Right lobe of liver (tissue), 6 donors: ENCODE measurements at regions not wholly inside any gene's neighbourhood (a gene's known extent, or its start where the extent isn't known, plus 50 kb on each side); places are given as distances from the start of the nearest gene placed in this dataset.

ENCODE experiments used
- ATAC-seq, 4 donors: fragments of 200-7000 bp; cut with Tn5 transposase; one replicate each; pipeline ENCODE4 v1.9.1; 2020; ENCODE audit warnings: mild to moderate bottlenecking in 4 of 4, moderate library complexity in 4 of 4
- DNase-seq, 3 donors: peaks; one replicate each; pipeline ENCODE4 v3.0.0-alpha.2; 2020
- H3K27ac ChIP-seq, 3 donors: fragments of 200-600 bp; one replicate each; pipeline ENCODE4 v1.8.0; 2022
- H3K27me3 ChIP-seq, 2 donors: fragments of 200-600 bp; one replicate each; pipeline ENCODE4 v1.8.0; 2022
- H3K36me3 ChIP-seq, 4 donors: fragments of 200-600 bp; sonication (generic) in 1 of 4; one replicate each; pipeline versions ENCODE4 v1.5.1 to v1.8.0; 2017 to 2022; ENCODE audit warnings: control low read depth in 1 of 4
- H3K4me1 ChIP-seq, 4 donors: fragments of 200-600 bp; sonication (generic) in 1 of 4; one replicate each; pipeline versions ENCODE4 v1.5.1 to v1.8.0; 2017 to 2022; ENCODE audit warnings: control low read depth in 1 of 4
- H3K4me3 ChIP-seq, 3 donors: fragments of 200-600 bp; one replicate each; pipeline ENCODE4 v1.8.0; 2022
- H3K9me3 ChIP-seq, 4 donors: fragments of 200-600 bp; sonication (generic) in 1 of 4; one replicate each; pipeline versions ENCODE4 v1.5.1 to v1.8.0; 2017 to 2022; ENCODE audit warnings: control low read depth in 1 of 4
- POLR2A ChIP-seq: fragments of 450-650 bp; IDR thresholded peaks from one replicate; pipeline ENCODE4 v1.6.1; 2017; ENCODE audit warnings: antibody characterized with exemption, mild to moderate bottlenecking
- WGBS: methylation state at CpG from one replicate; pipeline ENCODE4 v1.1.6; 2018; ENCODE audit warnings: low coverage, low lambda C conversion rate; ENCODE audit not compliant: insufficient coverage; ENCODE audit errors: missing lambda C conversion rate; 5-methylcytosine and 5-hydroxymethylcytosine counted together
- intact Hi-C, 2 donors: fragments of 100-400 bp; cut with DNase I; formaldehyde crosslinking; loops; one replicate each; pipeline versions ENCODE4 v1.11.2 to v1.14.1; 2022
- TF ChIP-seq, protein P1 (sequence below), 4 donors: fragments of 200-600 bp in 3 of 4; fragments of 450-650 bp in 1 of 4; IDR thresholded peaks; one replicate each; pipeline versions ENCODE4 v1.5.1 to v1.8.0; 2016 to 2022; ENCODE audit warnings: antibody characterized with exemption in 4 of 4, mild to moderate bottlenecking in 2 of 4
- donor health status: DM: no; HTN: yes; CAD: no.
- donor health status: DM: no; HTN: no; CAD: no.
- donor health status: DM: no; HTN: no; CAD: no.
- donor health status: DM: no; HTN: yes; CAD: no.
- donor health status: DM: no; HTN: yes; CAD: no.

DNA sequence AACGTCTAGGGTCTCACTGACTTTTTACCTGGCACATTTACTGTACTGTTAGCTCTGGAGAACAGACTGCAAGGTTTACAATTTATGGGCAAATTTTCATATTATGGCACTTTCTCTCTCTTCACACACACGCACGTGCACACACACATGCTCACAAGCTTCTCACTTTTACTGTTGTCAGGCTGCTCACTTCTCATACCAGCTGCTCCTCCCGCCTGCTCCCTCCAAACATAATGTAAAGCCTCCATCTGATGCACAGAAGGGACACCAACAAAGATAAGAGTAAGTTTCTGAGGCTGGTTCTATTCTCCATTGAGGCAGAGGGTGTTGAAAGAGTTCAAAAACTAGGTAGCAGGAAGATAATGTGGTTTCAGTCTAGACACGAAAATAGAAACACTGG is 128.9 kb upstream of the DCLK2 start:
- 36% methylated on average over 5 of the region's 5 CpGs for WGBS
- Histone ChIP-seq H3K27ac (no peak overlapping the region), H3K4me1 (no peaks in the 10 kb centered on the region), H3K4me3 (no peak overlapping the region), H3K27me3 (no peaks in the 10 kb centered on the region), H3K36me3 (no peaks in the 10 kb centered on the region), H3K9me3 (no peaks in the 10 kb centered on the region)
- ATAC-seq (no peak), DNase-seq (no peak)
- no peak for TF ChIP-seq POLR2A
- TF ChIP-seq, protein P1, sequence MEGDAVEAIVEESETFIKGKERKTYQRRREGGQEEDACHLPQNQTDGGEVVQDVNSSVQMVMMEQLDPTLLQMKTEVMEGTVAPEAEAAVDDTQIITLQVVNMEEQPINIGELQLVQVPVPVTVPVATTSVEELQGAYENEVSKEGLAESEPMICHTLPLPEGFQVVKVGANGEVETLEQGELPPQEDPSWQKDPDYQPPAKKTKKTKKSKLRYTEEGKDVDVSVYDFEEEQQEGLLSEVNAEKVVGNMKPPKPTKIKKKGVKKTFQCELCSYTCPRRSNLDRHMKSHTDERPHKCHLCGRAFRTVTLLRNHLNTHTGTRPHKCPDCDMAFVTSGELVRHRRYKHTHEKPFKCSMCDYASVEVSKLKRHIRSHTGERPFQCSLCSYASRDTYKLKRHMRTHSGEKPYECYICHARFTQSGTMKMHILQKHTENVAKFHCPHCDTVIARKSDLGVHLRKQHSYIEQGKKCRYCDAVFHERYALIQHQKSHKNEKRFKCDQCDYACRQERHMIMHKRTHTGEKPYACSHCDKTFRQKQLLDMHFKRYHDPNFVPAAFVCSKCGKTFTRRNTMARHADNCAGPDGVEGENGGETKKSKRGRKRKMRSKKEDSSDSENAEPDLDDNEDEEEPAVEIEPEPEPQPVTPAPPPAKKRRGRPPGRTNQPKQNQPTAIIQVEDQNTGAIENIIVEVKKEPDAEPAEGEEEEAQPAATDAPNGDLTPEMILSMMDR (IDR thresholded peaks at IDR 0.05): no peak
- intact Hi-C loops: no loop called here

DNA sequence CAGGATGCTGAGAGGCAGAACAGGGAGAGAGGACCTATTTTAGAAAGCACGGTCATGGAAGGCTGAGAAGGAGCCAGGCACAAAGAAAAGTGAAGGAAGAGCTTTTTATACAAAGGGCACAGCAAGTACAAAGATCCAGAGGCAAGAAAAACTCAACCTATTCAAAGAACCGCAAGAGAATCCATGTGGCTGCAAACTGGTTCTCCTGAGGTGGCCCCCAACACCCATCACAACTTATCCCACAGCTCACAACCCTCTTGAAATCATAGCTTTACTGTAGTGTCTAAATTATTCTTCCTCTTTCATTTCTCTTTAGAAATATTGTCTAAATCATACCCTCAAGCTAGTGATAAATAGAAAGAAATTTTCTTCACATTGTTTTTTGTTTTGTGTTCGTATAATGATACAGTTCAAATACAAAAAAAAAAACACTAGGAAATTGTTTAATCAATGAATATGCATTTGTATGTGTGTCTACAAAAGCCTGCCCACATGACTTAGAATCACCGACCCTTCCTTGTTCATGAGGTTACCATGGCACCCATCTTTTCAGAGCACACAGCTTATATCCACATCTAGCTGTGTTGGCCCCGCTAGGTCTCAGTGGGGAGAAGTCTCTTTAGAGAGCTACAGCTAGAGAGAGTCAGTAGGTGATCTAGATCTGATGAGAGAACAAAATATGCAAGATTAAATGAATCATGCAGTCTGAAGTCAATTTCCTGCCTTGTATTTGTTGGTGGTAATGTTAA is 126.9 kb upstream of the DCLK2 start:
- Histone ChIP-seq H3K27ac (no peak overlapping the region), H3K4me3 (no peak overlapping the region), H3K27me3 (no peaks in the 10 kb centered on the region), H3K9me3 (no peaks in the 10 kb centered on the region), H3K36me3 (no peaks in the 10 kb centered on the region), H3K4me1 (no peaks in the 10 kb centered on the region)
- intact Hi-C loops: no loop called here
- 52% methylated on average over 5 of the region's 5 CpGs for WGBS
- no peak for TF ChIP-seq POLR2A
- TF ChIP-seq, protein P1 (IDR thresholded peaks at IDR 0.05): no peak
- DNase-seq (no peak), ATAC-seq (no peak)

- intact Hi-C loops: no loop called here
- 50% methylated on average over 1 of the region's 1 CpG for WGBS
- DNase-seq (no peak), ATAC-seq (no peak)
- TF ChIP-seq, protein P1 (IDR thresholded peaks at IDR 0.05): no peak
- no peak for TF ChIP-seq POLR2A
- no peak overlapping the region for H3K27ac ChIP-seq
- H3K9me3 ChIP-seq: no peaks in the 10 kb centered on the region
- no peak overlapping the region for H3K4me3 ChIP-seq
- H3K36me3 ChIP-seq: no peaks in the 10 kb centered on the region
- H3K27me3 ChIP-seq: no peaks in the 10 kb centered on the region
- no peaks in the 10 kb centered on the region for H3K4me1 ChIP-seq
Measured at GRCh38 chr4:149952101-149952500, 126.1 kb upstream of the DCLK2 start.

GRCh38 chr4:149952716-149953115 is 125.5 kb upstream of the DCLK2 start:
- Histone ChIP-seq H3K4me1 (no peaks in the 10 kb centered on the region), H3K9me3 (no peaks in the 10 kb centered on the region), H3K27me3 (no peaks in the 10 kb centered on the region), H3K27ac (no peak overlapping the region), H3K4me3 (no peak overlapping the region), H3K36me3 (no peaks in the 10 kb centered on the region)
- no peak for TF ChIP-seq POLR2A
- TF ChIP-seq, protein P1 (IDR thresholded peaks at IDR 0.05): no peak
- ATAC-seq: no peak
- 41% methylated on average over 5 of the region's 5 CpGs for WGBS
- intact Hi-C loops: no loop called here
- DNase-seq: no peak
